Right ventricle myocardium inferior (tissue), 1 donor: ENCODE measurements at regions not wholly inside any gene's neighbourhood (a gene's known extent, or its start where the extent isn't known, plus 50 kb on each side); places are given as distances from the start of the nearest gene placed in this dataset.

ENCODE experiments used
- ATAC-seq: fragments of 200-7000 bp; cut with Tn5 transposase; one replicate; pipeline ENCODE4 v1.9.1; 2020; ENCODE audit warnings: mild to moderate bottlenecking, moderate library complexity
- DNase-seq: peaks from one replicate; pipeline ENCODE4 v3.0.0; 2021; ENCODE audit errors: missing footprints
- intact Hi-C: fragments of 100-400 bp; cut with DNase I; formaldehyde crosslinking; loops from one replicate; pipeline ENCODE4 v1.11.0; 2022
- donor health status: DM: no; HTN: yes; CAD: no; lungs with severe emphysema.

DNA sequence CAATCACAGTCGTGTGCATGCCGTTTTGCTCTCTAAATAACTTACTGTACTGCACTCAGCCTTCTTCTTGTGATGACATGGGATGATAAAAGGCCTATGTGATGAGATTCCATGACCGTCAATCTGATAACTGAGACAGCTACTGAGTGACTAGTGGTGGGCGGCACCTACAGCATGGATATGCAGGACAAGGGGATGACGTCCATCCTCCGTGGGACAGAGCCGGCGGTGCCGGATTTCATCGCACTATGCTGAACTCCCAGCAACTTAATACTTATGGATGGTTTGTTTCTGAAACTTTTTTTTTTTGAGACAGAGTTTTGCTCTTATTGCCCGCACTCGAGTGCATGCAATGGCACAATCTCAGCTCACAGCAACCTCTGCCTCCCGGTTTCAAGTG lies 146.8 kb upstream of the TSHZ3 start:
- DNase-seq (no peak), ATAC-seq (no peak)
- intact Hi-C loops: no loop called here

DNA sequence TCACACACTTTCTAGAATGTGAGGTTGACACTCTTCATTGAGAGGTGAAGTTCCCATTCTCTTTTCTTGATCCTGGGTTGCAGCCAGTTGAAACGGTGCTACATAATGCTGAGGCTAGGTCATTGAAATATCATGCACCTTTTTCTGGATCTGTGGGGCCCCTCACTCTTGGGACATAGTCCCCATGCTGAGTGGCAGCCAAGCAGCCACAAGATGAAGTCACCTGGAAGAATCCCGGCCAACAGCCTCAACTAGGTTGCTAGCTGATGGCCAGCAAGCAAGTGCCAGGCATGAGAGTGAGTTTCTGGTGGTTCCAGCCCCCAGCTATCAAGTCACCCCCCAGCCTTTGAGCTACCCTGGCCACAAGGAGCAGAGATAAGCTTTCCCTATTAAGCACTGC lies 148.5 kb upstream of the TSHZ3 start:
- ATAC-seq (no peak), DNase-seq (no peak)
- intact Hi-C loops: no loop called here

DNA sequence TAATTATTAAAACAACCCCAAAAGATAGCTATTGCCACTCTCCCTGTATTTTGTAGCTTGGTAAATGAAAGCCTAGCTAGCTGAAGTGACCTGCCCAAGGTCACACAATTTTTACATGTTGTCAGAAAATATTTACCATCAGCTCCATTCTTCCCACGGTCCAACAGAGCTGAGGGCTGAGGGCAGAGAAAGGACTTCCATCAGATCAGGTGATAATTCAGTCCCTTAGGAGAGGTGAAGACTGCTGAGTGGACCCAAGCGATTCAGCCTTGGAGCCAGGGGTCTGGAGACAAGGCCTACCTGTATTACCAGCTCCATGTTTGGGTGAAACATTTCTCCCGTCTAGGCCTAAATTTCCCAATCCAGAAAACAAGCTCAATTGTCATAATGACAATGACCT lies 149.5 kb upstream of the TSHZ3 start:
- intact Hi-C loops: no loop called here
- ATAC-seq: no peak
- DNase-seq: no peak

DNA sequence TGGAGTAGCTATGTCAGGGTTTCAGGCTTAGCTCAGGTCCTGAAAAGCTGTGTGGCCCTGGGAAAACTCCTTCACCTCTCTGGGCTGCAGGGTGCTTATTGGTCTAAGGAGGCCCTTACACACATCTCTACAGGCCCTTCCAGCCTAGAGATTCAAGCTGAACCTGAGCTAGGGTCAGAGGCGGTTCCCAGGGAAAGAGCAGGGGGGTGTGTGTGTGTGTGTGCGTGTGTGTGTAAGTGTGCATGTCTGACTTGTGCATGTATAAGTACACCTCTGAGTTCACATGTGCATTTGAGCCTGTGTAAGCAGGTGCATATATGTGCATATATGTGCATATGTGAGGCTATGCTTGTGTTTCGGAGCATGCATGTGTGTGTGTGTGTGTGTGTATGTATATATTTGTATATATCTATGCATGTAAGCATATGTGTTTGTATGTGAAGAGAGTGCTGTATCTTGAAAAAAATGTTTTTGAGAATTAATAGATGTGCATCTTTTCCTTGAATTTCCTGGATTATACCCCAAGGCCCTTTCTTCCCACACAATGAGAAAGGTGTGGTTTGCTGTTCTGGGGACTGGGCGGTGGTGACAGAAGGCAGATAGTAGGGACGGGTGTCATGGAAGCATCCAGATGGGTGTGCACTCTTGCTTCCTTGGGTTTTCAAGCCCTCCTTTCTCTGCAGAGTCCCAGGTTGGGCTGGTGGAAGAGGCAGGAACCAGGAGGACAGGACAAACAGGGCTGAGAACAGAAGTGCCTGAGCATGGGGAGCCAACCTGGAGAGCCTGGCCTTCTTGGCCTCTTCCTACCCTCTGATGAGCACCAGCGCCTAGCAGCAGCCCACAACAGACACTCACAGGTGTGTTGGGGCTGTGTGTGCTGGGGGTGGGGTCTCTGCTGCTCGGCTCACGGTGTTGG lies 150.3 kb upstream of the TSHZ3 start:
- DNase-seq: no peak
- ATAC-seq: no peak
- intact Hi-C loops: no loop called here

DNA sequence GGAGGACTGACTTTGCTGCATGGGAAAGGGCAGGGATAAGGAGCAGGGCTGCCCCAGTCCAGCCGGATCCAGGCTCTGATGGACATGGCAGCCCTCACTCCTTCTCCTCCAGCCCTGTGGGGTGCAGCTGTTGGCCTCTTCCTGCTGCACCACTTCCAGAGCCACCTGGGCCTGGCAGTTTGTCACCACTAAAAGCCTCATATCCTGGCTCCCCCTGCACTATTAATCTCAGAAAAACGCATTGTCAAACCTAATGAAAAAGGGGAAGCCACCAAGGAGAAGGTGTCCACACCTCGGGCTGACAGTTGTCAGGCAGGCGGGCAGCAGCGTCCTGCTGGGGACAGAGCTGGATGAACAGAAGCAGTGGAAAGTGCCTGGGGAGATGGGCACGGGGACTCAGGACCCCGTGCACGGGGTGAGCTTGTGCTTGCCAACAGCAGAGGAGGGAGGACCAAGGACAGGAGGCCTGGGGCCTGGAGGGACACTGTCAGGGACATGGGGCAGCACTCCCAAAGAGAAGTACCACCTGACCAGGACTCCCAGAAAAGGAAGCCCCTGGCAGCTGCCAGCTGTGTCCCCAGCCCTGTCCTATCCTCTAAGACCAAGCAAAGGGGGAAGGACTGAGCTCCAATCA lies 151.1 kb upstream of the TSHZ3 start:
- ATAC-seq (no peak), DNase-seq (no peak)
- intact Hi-C loops: no loop called here

DNA sequence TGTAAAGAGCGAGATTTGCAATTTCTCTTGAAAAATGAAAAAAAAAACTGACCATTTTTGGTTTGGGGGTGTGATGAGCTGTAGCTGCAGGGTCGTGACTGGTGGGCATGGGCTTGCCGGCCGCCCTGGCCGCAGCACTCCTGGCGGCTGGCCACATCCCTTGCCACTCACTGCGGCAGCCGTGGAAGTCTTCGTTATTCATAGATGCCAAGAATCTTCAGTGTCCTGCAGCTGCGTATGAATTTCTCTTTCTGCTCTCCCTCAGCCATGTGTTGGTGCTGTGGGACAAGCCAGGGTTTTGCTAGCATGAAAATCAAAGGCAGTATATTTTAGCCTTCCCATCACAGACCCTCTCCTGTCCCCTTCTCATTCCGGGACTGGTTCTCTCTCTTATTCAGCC lies 151.7 kb upstream of the TSHZ3 start:
- no peak for DNase-seq
- intact Hi-C loops: no loop called here
- no peak for ATAC-seq

DNA sequence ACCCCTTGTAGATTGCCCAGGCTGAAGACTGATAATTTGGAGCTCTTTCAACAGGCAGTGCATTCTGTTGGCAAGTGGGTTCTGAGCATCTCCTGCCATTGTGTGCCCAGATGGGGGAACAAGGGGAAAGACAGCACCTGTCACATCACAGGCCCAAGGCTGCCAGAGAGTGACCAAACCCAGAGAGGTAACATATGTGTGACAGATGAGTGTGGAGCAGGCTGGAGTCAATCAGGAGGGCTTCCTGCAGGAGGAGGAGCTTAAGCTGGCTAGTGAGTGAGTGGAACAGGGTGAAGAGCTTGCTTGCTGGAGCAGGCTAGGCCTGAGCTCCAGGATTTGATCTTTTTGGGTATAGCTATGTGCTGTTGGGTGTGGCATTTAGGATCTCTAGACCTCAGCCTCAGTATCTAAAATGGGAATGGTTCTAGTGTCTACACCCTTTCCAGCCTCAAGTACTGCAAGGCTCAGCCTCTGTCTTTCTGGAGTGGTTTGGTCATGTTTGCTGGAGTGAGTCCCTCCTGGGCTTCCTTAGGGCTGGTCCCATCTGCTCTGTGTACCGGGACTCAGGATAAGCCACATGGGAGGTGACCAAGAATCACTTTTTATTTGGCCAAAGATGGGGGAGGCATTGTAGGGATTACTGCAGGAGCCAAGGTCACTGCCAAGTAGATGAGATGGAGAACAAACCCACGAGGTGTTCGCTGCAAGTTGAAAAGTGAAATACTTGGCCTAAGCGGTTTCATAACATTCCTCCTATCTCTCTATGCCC lies 152.4 kb upstream of the TSHZ3 start:
- ATAC-seq (no peak), DNase-seq (no peak)
- intact Hi-C loops: no loop called here

DNA sequence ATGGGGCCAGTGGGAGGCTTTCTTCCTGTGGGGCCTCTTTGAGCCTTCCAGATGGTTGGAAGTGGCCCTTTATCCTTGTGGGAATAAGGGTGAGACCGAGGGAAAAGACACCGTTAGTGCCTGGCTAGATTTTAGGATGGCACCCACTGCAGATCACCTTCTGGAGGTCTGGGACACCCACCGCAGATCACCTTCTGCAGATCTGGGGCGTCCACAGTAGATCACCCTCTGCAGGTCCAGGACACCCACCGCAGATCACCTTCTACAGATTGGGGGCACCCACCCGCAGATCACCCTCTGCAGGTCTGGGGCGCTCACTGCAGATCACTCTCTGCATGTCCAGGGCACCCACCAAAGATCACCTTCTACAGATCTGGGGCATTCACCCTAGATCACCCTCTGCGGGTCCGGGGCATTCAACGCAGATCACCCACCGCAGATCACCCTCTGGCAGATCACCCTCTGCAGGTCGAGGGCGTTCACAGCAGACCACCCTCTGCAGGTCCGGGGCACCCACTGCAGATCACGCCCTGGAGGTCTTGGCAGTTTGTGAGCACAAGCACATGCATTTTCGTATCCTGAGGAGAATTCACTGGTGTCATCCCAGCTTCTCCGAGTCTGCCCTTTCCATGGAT lies 153.4 kb upstream of the TSHZ3 start:
- intact Hi-C loops: no loop called here
- no peak for DNase-seq
- ATAC-seq: no peak

DNA sequence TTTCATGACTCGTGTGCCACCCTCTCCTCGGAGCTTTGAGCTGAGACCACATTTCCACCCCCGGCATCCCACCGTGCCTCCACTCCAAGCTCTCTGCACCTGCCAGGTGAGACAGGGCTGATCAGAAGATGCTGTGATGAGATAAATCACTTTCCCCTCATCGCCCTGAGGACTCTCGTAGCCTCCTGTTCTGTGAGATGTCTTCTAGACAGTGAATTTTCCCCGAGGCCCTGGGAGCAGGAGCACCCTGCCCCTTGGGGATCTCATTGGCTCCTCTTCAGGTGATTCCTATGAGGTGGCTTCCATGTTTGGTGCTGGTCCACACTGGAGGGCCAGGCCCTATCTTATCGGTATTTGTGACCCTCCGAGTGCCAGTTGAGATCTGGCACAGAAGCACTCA lies 154.0 kb upstream of the TSHZ3 start:
- DNase-seq (no peak), ATAC-seq (no peak)
- intact Hi-C loops: no loop called here

DNA sequence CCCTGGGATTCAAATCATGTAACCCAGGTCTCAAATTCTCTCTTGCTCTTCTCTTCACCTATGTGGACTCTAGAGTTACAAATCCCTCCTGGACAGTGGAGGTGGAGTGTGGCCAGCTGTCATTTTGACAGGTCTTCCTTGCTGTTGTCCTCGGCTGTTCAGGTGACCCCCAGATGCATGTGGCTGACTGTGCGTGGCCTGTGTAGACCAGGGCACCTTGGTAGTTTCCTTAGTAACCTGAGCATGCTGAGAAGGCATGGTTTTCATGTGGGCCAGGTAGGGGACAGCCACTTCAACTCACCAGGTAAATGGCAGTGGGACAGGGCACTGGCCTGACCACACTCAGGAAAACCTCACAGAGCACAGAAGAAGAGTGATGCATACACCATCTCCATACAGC lies 155.0 kb upstream of the TSHZ3 start:
- ATAC-seq: no peak
- no peak for DNase-seq
- intact Hi-C loops: no loop called here

DNA sequence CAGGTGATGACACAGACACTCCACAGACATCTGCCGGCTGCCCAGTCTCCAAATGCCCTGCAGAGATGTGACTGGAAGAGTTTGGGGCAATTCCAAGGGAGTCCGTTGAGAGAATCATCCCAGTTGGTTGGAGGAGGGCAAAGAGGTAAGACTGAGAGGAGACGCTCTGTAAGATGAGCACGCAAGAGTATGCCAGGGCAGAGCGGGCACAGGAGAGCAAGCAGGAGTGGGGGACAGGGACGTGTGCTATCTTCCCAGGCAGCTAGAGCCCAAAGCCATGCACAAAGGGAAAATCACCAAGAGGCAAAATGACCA lies 156.3 kb upstream of the TSHZ3 start:
- no peak for DNase-seq
- no peak for ATAC-seq
- intact Hi-C loops: no loop called here

DNA sequence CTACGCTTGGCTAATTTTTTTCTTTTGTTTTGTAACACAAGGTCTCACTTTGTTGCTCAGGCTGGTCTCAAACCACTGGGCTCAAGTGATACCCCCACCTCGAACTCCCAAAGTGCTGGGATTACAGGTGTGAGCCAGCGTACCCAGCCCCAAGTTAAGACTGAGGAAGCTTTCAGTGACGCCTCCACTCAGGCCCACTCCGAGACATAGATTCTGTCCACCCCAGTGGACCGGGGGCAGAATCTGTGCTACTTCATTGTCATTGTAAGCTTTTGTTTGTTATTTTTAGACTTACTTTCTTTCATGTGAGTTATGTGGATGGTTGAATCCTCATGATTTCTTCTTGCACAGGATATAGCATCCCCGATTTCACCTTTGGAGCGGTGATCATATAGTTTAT lies 156.9 kb upstream of the TSHZ3 start:
- intact Hi-C loops: no loop called here
- ATAC-seq (no peak), DNase-seq (no peak)

DNA sequence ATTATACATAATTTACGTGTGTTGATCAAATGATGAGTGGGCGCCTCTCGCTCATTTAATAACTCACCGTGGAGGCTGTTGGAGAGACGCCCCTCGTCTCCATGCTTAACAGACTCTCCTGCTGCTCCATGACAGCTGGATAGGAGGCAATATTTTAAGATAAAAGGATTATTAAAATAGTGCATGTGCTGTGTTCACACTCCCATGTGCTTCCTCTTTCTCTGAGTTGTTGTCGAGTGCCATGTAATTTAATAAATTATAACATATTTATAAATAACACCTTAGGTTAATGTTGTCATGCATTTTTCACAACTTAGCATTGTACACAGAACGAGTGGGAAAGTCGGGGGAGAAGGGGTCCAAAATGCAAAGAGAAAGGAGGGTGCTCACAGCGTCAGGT lies 161.4 kb upstream of the TSHZ3 start:
- ATAC-seq (no peak), DNase-seq (no peak)
- intact Hi-C loops: no loop called here

DNA sequence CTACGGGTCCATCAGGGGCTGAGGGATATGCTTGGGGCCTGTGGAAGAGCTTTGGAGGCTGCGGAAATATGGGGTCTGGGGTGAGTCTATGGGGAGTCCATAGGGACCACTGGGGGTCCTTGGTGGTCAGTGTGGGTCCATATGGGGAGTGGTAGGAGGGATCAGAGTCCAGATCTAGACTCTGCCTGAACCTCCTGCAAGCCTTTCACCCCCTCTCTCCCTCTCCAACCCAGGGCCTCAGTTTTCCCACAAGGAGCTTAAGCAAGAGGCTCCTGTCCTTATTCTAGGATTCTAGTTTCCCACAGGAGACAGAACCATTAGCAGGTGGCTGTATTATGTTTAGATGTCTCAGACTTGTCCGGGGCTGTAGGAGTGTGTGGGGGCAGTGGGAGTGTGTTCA lies 161.9 kb upstream of the TSHZ3 start:
- ATAC-seq: no peak
- intact Hi-C loops: no loop called here
- no peak for DNase-seq

DNA sequence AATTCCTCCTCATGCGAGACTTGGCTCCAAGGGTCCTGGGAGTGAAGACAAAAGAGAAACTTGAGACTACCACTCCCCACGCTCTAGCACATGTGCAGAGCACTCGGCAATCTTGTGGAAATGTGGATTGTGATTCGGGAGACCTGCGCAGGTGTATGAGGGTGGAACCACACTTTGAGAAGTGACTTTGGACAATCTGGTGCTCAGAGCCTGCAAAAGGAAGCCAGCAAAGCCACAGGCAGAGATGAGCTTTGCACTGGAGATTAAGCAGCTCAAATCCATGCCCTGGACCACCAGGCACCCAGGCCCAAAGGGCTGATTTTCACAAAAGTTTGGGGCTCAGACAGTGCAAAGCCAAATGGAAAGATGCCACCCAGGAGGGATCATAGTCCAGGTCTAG lies 162.5 kb upstream of the TSHZ3 start:
- ATAC-seq (no peak), DNase-seq (no peak)
- intact Hi-C loops: no loop called here

DNA sequence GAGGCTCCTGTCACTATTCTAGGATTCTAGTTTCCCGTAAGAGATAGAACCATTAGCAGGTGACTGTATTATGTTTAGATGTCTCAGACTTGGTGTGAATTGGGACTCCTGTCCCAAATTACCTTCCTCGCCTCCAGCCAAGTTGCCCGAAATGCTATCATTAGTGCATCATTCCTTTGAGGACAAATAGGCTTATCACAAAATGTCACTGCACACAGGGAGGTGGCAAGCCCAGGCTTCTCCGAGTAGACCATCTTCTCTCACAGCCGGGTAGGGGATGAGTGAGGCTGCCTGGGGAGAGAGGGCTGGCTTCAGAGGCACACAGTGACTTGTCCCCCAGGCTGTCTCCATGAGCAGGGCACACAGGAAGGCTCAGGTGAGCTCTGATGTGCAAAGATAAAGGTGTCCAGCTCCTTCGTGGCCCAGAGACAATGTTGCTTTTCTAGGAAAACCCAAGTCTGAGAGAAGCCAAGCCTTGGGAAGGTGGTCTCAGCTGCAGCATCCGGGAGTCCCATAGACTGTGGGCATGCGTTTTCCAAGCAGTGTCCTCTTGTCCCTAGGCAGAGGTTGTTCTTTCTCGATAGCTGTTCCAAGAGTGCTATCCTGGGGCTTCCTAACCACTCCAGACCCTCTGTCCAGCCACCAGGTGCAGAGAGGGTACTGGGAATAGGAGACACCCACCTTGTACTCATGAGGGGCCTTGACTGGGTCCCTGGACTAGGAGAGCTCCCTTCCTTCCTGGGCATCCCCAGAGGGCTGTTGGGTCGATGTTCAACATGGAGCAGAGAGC lies 163.1 kb upstream of the TSHZ3 start:
- no peak for ATAC-seq
- DNase-seq: no peak
- intact Hi-C loops: no loop called here

DNA sequence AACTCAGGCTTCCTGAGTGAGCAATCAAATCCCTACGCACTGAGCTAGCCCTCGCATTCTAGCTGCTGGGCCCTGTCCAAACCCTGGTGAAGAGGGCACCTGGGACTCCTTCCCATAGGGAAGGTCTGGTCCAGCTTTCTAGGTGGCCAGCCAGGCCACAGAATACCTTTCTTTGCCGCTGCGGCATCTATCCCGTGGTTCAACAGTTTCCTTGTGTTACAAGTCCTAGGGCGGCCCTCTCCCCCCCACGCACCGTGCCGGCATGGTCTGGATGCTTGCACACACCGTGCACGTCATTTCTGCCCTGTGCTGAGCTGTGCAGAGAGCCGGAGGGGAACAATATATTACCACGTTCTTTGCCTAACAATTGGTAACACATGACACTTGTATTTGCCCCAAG lies 164.6 kb upstream of the TSHZ3 start:
- no peak for DNase-seq

DNA sequence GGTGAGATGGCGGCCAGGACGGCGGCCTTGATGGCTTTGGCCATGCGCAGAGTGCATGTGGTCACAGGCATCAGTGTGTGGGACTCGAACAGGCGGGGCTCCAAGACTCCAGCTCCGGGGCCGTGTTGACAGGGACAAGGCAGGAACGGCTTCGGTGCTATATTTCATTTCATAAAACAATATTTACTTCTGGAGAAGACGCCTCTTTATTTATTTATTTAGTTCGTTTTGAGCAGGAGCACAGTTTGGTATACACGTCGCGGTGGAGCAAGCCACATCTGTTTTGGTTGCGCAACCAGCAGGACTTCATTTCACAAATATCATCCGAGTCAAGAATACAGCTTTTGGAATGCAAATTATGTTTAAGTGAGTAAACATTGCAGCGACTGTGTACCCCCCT lies 166.7 kb upstream of the TSHZ3 start:
- no peak for DNase-seq
- no peak for ATAC-seq
- intact Hi-C loops: no loop called here

More for the DNA sequence above, 164.6 kb upstream of the TSHZ3 start:
- intact Hi-C loops: no loop called here
- ATAC-seq: no peak

DNA sequence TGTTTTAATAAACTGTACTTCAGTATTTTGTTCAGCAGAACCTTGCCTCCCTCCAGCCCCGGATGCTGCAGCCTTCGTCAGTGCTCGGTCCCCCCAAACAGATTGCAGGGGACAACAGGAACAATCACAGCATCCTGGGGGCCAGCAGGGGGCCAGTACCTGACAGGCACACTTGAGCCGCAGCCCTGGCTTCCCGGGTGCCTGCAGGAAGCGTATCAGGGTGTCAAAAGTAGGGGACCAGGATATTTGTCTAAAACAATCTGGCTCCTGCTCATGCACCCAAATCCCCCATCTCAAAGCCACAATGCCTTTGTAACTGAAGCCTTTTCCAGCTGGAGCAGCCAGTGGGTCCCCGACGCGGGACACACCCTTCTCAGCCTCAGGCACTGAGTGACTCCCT lies 167.5 kb upstream of the TSHZ3 start:
- ATAC-seq (no peak), DNase-seq (no peak)
- intact Hi-C loops: no loop called here
